GM19467 (cell line): ENCODE measurements at regions not wholly inside any gene's neighbourhood (a gene's known extent, or its start where the extent isn't known, plus 50 kb on each side); places are given as distances from the start of the nearest gene placed in this dataset.
"Not testable (repeated sequence)": the region's sequence is repeated elsewhere in the genome, so short reads cannot be mapped to it uniquely, and the experiment has no call there.

ENCODE experiments used
- ATAC-seq: cut with Tn5 transposase; IDR thresholded peaks from one replicate; pipeline ENCODE4 v1.9.1; 2021; ENCODE audit warnings: mild to moderate bottlenecking, moderate library complexity; ENCODE audit not compliant: unreplicated experiment

- ATAC-seq, result no peak
Observed at GRCh38 chrX:1062351-1062750, 150.1 kb downstream of the CRLF2 start.

- ATAC-seq, result no peak
Observed at GRCh38 chrX:1060562-1060960, 151.9 kb downstream of the CRLF2 start.

- no peak for ATAC-seq
Observed at GRCh38 chrX:1059576-1060561, 152.6 kb downstream of the CRLF2 start.

GRCh38 chrX:1053600-1053999, 158.8 kb downstream of the CRLF2 start:
- not testable (repeated sequence) for ATAC-seq

DNA sequence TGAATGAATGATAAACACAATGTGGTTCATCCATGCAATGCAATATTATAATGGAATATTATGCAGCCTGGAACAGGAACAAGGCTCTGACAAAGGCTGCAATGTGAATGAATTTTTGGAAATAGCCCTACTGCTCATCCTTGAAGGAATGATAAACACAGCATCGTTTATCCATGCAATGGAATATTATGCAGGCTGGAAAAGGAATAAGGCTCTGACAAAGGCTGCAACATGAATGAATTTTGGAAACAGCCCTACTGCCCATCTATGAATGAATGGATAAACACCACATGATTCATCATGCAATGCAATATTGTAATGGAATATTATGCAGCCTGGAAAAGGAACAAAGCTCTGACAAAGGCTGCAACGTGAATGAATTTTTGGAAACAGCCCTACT, 159.4 kb downstream of the CRLF2 start:
- ATAC-seq, result no peak

DNA sequence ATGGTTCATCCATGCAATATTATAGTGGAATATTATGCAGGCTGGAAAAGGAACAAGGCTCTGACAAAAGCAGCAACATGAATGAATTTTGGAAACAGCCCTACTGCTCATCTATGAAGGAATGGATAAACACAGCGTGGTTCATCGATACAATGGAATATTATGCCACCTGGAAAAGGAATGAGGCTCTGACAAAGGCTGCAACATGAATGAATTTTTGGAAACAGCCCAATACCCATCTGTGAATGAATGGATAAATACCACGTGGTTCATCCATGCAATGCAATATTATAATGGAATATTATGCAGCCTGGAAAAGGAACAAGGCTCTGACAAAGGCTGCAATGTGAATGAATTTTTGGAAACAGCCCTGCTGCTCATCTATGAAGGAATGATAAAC, 160.4 kb downstream of the CRLF2 start:
- ATAC-seq, result no peak

GRCh38 chrX:1051421-1051820, 161.0 kb downstream of the CRLF2 start:
- no peak for ATAC-seq

DNA sequence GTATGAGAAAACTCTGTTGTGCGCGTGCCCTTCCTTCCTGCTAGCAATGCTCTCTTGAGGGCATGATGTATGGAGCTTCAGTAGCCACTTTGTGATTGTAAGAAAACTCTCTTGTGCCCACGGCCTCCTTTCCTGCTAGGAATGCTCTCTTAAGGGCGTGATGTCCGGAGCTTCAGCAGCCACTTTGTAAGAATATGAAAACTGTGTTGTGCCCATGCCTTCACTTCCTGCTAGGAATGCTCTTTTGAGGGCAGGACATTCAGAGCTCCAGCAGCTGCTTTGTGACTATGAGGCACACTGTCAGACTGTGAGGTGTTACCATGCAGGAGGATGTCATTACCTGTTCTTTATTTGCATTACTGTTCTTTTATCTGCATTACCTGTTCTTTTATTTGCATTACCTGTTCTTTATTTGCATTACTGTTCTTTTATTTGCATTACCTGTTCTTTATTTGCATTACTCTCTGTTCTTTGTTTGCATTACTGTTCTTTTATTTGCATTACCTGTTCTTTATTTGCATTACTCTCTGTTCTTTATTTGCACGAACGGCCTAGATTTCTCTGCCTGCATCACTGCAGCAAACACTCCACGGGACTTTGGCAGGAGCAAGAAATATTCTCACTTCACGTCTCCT, 166.7 kb downstream of the CRLF2 start:
- ATAC-seq, result no peak

- ATAC-seq, result no peak
Observed at GRCh38 chrX:1041091-1041490, 171.4 kb downstream of the CRLF2 start.

- ATAC-seq, result not testable (repeated sequence)
Observed at GRCh38 chrX:1035931-1036330, 176.5 kb downstream of the CRLF2 start.

GRCh38 chrX:1035206-1035605, 177.2 kb downstream of the CRLF2 start:
- ATAC-seq, result no peak

- ATAC-seq, result no peak
Observed at GRCh38 chrX:1034717-1035116, 177.7 kb downstream of the CRLF2 start.

DNA sequence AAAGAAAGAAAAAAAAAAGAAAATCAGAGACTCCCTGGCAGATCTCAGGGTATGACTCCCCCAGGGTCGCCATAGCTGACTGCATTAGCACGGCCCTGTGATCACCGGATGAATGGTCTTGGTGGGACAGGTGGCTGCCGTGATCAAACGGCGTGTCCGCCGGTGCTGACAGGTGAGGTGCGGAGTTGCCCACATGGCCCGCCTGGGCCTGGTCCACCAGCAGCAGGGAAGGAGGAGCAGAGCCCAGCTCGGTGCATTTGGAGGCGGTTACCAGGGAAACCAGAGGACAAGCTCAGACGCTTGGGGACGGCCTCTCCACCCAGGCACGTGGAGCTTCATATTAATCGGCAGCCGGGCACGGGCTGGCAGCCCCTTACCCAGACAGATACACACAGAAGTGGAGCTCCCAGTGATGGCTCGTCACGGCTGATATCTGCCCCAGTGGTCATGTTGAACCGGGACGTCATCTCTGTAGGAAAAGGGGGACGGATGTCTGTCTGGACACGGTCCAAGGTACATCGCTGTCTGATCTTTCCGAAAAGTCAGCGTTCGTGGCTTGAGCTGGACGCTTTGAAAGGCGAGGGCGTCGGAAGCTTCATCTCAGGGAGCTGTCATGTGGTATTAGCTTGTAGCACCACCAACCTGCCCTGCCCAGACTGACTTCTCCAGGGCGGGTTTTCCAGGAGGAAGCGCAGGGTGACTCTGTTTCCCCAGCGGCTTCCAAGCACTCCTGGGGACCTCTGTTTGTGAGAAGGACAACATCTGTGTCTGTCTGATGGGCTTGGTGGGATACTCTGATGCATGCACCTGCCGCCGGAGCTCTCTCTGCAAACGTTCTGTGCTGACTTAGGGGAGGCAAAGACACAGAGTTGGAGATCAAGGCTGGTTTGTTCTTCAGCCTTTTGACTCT, 180.7 kb downstream of the CRLF2 start:
- ATAC-seq, result no peak

- no peak for ATAC-seq
Observed at GRCh38 chrX:1029494-1029893, 183.0 kb downstream of the CRLF2 start.

GRCh38 chrX:1027680-1028079, 184.8 kb downstream of the CRLF2 start:
- ATAC-seq, result no peak

GRCh38 chrX:1027133-1027532, 185.3 kb downstream of the CRLF2 start:
- ATAC-seq, result peak; percentile 48

GRCh38 chrX:1026263-1027015, 186.0 kb downstream of the CRLF2 start:
- peak; percentile 55 for ATAC-seq

DNA sequence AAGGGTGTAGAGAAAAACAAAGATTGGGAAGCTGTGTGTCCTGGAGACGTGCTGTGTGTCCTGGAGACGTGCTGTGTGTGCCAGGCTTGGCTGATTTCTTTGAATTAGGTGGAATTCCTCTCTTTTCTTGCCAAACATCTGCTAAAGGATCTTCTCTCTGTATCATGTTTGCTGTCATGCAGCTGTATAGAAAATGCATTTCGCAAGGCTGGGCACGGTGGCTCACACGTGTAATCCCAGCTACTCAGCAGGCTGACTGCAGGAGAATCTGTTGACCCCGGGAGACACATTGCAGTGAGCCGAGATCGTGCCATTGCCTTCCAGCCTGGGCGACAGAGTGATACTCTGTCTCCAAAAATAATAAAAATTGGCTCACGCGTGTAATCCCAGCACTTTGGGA, 187.0 kb downstream of the CRLF2 start:
- ATAC-seq, result no peak

- no peak for ATAC-seq
Observed at GRCh38 chrX:1023676-1024075, 188.8 kb downstream of the CRLF2 start.

DNA sequence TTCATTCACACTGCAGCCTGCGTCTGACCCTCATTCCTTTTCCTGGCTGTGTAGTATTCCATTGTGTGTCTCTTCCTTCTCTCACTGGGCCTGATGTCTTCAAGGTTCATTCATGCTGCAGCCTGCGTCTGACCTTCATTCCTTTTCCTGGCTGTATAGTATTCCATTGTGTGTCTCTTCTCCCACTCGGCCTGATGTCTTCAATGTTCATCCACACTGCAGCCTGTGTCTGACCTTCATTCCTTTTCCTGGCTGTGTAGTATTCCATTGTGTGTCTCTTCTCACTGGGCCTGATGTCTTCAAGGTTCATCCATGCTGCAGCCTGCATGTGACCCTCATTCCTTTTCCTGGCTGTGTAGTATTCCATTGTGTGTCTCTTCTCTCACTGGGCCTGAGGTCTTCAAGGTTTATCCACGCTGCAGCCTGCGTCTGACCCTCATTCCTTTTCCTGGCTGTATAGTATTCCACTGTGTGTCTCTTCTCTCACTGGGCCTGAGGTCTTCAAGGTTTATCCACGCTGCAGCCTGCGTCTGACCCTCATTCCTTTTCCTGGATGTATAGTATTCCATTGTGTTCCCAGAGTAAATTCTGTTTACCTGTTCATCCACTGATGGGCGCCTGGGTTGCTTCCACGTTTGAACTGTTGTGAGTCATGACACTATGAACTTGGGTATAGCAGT, 191.0 kb downstream of the CRLF2 start:
- not testable (repeated sequence) for ATAC-seq
